ENCODE measurements at regions not wholly inside any gene's neighbourhood (a gene's known extent, or its start where the extent isn't known, plus 50 kb on each side); places are given as distances from the start of the nearest gene placed in this dataset.
"Not testable (repeated sequence)": the region's sequence is repeated elsewhere in the genome, so short reads cannot be mapped to it uniquely, and the experiment has no call there.

DNA sequence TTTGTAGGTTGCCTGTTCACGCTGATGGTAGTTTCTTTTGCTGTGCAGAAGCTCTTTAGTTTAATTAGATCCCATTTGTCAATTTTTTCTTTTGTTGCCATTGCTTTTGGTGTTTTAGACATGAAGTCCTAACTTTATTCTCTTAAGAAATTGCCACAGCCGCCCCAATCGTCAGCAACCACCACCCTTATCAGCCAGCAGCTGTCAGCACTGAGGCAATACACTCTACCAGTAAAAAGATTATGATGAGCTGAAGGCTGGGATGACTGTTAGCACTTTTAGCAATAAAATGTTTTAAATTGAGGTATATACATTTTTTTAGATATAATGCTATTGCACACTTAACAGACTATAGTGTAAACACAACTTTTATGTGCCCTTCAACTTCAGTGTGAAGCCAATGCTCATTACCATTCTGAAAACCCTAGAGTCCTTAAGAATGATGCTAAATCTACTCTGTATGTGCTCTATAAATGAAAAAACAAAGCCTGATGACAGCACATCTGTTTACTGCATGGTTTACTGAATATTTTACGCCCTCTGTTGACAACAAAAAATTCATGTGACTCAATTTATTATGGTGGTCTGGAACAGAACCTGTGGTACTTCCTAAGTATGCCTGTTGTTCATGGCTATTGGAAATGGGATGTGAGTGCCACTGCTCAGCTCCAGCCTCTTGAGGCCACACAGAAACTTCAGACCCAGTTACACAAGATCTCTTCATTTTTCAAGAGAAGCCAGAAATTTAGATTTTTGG lies 197.4 kb downstream of the DUSP6 start:
- no peak for DNase-seq (ENCODE audit: low spot score)

DNA sequence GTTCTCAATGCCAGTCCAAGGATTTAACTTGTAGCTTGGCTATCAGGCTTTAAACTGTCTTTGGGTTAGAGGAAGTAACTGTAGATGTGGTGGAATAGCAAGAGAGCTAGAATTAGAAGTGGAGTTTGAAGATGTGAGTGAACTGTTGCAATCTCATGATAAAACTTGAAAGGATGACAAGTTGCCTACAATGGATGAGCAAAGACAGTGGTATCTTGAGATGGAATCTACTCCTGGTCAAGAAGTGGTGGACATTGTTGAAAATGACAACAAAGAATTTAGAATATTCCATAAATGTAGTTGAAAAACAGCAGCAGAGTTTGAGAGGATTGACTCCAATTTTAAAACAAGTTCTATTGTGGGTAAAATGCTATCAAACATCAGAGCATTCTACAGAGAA lies 199.0 kb downstream of the DUSP6 start:
- no peak for DNase-seq (ENCODE audit: low spot score)

DNA sequence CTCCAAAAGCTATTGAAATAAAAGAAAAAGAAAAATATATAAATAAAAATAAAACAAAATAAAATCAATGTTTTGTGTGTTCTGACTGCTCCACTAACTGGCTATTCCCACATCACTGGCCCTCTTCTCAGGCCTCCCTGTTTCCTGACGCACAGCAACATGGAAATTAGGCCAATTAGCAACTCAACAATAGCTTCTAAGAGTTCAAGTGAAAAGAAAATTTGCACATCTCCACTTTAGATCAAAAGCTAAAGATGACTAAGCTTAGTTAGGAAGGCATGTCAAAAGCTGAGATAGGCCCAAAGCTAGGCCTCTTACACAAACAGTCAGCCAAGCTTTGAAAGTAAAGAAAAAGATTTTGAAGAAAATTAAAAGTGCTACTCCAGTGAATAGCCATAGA lies 200.8 kb downstream of the DUSP6 start:
- DNase-seq (ENCODE audit: low spot score), result no peak

DNA sequence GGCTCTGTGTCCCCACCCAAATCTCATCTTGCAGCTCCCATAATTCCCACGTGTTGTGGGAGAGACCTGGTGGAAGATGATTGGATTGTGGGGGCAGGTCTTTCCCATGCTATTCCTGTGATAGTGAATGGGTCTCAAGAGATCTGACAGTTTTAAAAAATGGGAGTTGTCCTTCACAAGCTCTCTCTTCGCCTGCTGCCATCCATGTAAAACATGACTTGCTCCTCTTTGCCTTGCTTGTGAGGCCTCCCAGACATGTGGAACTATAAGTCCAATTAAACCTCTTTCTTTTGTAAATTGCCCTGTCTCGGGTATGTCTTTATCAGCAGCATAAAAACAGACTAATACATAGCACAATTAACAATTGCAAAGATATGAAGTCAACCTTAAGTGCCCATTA lies 201.5 kb downstream of the DUSP6 start:
- not testable (repeated sequence) for DNase-seq (ENCODE audit: low spot score)

DNA sequence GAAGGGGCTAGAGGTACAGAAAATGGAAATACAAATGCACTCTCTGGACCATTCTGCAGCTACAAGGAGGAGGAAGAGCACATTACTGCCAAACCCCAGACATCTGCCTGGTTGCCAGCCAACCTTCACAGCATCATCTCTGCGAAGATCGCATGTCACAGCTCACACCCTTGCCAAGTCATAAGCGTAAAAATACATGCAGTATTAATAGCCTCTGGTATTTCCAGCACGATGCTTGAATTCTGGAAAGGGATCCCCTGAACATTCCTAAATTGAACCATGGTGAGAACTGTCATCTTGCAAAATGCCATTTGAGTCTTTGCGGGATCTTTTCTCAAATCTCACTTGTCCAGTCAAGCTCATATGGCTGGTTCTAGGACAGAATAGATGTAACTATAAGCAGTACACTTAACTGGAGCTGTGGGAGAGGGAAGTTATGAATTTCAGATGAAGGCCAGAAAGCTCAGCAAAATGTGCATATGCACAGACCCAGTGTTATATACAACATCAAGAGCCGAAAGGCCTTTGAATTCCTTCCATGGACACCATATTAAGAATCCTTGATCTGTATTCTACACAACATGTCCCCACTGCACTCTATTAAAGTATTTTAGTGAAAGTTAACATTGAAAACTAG lies 211.6 kb downstream of the DUSP6 start:
- DNase-seq (ENCODE audit: low spot score), result no peak

DNA sequence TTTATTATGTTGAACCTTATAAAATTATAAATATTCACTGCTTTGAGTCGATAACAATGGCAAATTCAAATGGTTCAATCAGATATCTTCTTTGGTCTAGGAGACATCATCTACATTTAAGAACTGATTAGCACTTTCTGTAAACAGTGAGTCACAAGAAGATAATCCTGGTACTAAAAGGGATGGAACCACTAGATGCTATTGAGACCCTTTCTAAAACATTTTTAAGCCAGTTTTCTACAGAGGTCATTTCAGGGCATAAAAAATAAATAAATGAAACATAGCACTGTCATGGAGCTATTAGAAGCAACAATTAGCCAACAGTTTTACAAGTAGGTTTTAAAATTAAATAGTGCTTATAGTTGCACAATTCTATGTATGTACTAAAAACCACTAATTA lies 212.2 kb downstream of the DUSP6 start:
- no peak for DNase-seq (ENCODE audit: low spot score)

DNA sequence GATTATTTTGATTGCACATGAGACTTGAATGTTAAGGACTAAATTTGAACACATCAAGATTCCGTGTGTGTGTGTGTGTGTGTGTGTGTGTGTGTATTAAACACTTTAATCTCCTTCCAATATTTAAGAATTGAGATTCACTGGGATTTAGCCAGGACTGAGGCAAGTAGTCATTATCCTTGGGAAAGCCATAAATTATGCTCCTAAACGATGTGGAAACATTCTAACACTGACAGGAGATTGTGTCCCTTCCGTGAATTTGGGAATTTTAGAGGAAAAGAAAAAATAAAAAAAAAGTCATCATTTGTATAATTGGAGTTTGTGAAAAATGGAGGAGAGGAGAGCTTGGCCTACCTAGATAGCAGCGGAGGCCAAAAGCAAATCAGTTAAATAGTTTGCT lies 212.9 kb downstream of the DUSP6 start:
- DNase-seq (ENCODE audit: low spot score), result no peak

DNA sequence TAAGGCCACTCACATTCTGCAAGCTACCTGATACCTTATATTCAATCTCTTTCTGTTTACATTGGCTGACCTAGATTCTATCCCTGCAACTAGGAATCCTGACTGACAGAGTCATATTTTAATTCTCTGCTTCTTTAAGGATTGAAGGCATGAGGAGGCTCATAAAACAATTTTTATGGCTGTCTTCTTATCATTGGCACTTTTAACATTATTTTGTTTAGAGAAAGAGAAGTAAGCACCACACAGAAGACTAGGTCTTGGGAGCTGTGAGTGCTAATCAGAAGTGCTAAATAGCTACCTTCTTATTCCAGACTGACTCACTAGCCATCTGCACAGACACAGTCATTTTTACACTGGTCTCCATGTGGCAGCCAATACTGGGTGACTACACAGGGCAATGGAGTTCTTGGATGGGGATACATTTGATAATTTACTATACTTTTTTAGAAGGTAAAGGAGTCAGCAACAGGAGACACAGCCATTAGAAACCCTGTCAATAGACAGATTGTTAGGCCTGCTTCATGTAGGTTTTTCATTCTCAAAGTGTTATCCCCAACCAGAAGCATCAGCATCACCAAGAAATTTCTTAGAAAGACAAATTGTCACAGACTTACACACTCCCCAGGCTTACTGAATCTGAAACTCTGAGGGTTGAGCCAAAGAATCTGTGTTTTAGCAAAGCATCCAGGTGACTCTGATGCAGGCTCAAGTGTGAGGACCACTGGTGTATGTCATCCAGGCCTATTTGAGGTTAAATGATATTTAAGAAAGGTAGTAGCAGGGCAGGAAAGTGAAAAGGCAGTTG lies 214.1 kb downstream of the DUSP6 start:
- peak; percentile 55 for DNase-seq (ENCODE audit: low spot score)

DNA sequence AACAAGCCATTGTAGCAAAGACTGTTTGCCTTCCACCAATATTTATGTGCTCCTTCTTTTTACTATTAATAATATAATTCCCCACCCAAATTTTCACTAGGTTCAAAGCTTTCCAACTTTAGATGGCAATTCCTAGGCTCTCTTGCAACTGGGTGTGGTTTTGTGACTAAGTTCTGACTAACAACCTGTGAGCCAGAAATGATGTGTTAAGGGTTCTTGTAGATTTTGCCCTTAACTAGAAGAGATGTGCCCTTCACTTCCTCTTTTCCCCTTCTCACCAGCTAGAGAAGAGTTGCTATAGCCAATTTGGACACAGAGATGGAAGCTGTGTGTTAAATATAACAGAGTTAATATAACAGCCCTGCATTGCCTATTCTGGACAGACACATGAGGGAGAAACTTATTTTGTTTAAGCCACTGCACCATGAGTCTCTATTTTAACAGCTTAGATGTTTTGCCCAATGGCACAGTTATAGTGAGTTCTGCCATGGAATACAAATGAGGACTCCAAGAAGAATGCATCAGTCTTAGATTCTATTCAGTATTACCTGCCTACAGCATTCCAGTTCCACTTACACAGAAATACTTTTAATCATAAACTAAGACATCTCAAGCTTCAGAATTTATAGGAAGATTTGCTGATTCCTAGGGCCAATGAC lies 216.2 kb downstream of the DUSP6 start:
- peak; percentile 81 for DNase-seq (ENCODE audit: low spot score)

DNA sequence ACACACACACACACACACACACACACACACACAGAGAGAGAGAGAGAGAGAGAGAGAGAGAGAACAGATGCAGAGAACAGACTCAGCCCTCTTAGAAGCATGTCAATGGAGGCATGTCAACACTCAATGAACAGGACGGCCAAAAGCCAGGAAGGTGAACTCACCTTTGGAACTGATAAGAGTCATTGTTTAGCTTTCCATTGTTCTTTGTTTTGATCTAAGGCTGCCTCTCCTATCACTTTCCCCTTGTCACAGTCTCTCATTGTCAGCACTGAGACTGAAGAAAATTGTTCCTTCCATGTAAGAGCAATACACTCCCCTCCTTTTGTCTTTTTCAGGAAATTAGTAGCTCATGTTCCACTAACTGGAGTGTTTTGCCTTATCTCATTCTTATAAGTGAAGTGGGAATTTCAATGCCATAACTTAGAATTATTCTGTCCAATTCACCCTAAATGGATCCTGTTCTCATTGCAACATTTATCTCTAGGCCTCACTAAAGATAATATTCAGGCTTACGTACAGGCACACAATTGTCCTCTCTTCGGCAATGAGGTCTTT lies 218.0 kb downstream of the DUSP6 start:
- DNase-seq (ENCODE audit: low spot score), result no peak

DNA sequence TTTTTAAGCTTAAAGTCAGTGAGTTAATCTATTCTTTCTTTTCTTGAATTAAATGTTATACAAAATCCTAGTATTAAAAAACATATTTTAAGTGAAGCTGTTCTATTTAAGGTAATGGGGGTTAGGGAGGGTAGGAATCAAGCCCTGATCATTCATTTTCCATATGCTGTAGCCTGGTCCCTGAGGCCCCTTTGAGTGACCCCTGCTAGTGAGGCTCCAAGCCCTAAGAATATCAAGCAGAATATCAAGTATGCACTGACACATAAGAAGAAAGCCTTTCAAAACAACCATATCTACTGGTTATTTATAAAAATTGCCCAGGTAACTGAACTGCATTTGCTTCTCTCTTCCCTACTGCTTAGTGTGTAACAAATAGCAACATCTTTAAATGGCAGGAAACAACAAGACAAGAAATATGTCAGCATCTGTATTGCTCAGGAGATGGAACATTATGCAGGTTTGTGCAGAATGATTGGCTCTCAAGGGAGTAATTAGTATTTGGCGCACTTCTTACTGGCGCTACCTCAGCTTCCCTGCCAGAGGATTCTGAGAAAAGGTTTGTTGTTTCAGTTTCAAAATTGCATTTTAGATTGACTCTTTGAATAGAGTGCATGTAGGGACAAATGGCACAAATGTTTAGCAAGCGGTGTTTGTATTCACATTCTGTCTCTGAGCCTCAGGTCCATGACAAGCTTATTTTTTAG lies 223.0 kb downstream of the DUSP6 start:
- DNase-seq (ENCODE audit: low spot score), result no peak

DNA sequence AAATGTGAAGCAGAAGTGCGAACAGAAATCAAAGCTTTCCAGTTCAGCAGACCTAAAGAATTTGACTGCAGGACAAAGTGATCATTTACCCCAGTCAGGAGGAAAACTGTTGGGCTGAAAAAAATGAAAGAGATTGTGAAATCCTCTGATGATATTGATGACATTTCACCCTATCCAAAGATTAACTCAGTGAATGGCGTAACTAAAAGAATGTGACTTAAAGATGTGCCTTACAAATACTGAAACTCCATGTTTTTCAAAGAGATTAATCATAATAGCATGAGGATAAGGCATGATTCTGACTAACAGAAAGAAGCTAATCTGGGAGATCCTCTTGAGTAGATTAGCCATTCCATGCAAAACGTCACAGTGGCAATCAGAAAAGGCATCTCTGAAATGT lies 225.6 kb downstream of the DUSP6 start:
- no peak for DNase-seq (ENCODE audit: low spot score)

DNA sequence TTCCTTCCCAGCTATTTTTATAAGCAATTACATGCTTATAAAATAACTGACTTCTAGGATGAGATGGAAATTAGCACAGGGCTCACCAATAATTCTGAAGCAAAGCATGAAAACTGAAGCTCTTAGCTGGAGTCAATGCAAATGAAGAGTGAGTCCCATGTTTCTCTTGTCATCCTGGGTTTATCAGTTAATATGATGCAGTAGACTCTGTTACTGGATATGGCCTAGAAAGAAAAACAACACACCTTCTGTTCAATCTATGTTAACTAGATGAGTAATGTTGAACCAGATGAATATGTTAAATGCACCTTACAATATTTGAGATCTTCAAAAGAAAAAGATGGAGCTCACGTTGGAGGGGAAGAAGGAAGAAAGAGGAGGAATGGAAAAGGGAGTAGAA lies 229.4 kb downstream of the DUSP6 start:
- DNase-seq (ENCODE audit: low spot score), result no peak

DNA sequence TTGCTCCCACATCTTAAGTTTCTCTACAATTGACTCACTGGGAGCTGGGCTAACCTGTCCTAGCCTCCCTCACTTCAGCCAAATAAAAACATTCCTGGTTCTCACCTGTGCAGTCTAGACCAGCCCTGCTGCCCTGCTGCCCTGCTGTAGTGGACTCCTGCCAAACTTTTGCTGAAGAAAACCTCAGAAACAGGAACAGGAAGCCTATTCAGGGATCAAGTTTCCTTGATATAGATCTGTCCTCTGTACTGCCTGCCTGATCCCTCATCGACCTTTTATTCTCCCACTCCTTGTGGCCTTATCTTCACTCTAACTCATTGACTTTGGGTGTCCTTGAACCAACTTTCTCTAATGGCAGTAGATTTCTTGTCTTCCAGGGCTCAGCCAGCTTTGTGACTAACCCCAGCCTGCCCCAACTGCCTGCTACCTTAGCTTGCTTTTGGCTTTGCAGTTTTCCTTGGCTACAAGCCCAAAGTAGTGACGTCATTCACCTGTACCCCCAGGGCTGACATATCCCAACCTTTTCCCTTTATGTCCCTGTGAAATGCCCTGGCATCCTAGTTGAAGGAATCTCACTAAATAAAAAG lies 234.8 kb downstream of the DUSP6 start:
- no peak for DNase-seq (ENCODE audit: low spot score)

DNA sequence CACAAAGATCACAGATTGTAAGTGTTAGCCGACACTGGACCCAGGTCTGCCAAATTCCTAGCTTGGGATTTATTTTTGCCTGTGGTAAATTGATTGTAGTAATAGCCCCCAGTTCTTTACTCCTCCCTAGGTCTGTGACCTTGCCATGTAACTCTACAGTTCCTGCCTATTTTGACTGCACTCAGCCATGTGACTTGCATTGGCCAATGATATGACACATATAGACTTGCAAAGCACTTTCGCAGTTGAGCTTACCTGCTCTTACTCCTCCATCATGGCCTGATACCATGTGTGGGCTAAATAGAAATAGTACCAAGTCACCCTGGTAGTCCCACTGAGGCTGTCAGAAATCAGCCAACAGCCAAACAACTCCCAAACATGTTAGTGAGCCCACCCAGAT lies 240.3 kb downstream of the DUSP6 start:
- no peak for DNase-seq (ENCODE audit: low spot score)

DNA sequence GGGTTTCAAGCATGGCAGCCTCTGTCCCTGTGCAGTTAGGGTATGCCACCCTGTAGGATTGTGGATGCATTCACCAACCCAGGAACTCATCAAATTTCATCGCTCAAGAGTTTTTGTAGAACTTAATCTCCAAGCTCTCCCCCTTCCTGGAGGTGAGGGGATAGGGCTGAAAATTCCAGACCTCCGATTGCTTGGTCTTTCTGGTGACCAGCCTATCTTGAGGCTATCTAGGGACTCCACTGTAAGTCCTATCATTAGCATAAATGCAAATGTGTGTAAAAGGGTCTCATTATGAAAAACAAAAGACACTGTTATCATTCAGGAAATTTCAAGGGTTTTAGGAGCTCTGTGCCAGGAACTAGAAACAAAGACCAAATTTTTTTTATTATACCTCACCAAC lies 244.0 kb downstream of the DUSP6 start:
- no peak for DNase-seq (ENCODE audit: low spot score)

DNA sequence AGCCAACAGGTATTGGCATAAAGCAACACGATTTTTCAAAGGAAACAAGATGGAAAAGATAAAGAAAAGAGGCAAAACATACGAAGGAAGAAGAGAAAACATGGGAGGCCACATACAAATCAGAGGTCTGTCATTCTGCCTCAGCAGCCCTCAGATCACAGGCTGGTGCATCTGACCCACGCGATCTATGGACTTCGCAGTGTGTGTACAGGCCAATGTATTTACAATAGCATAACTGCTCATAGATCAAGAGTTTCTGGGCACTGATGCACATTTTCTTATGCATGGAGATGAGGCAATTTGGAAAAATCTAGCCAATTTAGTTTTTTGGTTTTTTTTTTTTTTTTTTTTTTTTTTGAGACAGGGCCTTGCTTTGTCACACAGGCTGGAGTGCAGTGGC lies 245.4 kb downstream of the DUSP6 start:
- no peak for DNase-seq (ENCODE audit: low spot score)

DNA sequence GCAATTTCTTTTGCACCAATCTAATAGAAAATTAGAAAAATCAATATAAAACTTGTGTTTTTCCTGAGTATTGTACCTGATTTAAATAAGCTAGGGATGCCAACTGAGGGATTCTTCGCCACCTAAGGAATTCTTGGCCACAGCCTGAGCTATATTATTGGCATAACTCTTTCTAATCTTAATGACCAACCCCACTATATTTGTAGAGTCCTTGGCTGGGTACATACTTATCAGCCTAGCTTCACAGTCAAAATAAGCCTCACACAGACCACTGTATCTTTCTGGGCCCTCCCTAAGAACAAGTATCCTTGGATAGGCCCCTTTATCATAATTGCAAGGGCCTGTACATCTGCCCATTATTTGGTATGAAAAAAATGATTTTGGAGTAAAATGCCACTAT lies 247.1 kb downstream of the DUSP6 start:
- no peak for DNase-seq (ENCODE audit: low spot score)

DNA sequence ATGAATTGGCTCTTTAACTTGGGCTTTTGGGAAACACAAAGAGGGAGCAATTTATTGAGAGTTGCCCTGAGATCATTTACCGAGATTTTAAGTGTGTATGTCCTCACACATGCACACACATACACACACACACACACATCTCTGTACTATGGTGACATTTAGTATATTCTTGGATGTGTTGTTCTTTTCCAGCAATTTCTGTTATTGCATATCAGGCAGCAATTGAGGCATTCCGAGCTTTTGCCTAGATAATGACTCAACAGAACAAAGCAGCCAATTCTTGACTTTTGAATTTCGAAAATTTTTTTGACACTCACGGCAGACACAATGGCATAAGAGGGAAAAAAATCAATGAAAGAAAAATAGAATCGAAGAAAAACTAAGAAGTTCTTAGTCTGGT lies 248.5 kb downstream of the DUSP6 start:
- DNase-seq (ENCODE audit: low spot score), result no peak

DNA sequence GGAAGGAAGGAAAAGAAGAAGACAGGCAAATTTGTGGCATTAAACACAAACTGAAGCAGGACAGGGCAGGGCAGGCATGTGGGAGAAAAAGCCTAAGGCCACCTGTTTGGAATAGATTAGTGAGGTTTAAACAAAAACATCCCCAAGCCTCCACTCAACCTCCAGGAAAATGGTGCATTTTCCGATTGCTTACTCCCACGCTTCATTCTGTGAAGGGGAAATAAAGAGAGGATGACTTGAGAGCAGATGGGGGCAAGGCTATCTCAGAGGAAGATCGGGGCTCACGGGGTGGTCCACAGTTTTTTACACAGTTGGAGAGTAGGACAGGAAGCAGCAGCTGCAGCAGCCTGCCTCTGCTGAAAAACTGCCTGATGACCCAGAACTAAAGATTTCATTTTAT lies 250.9 kb downstream of the DUSP6 start:
- DNase-seq (ENCODE audit: low spot score), result no peak

DNA sequence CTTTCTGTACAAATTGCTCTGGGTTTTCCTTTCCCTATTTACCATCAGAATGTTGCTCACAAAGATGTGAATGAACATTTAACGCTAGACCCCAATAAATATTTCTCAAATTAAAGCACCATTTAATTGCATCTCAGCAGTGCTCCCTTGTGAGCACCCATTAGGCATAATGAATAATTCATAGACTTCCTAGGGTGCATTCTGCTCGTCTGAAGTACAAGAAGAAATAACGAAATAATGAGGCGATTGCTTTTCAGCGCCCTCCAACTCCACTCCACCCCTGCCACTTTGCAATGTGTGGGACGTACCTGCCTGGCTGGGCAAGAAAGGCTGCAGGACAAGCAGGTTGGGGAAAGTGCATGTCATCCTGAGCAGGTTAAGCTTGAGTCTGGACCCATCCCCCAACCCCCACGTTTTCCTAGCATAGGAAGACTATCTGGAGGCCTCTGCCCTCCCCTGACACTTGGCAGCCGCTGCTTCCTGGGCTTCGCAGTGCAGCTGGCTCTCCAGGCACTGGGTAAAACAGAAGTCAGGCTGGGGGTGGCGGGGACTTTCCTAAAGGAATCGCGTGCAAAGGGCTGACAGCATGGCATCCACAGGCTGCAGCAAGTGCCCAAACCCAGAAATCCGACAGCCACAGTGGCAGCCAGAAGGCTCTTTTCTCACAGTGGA lies 253.7 kb downstream of the DUSP6 start:
- no peak for DNase-seq (ENCODE audit: low spot score)
